RWPE2 (cell line): ENCODE measurements at regions not wholly inside any gene's neighbourhood (a gene's known extent, or its start where the extent isn't known, plus 50 kb on each side); places are given as distances from the start of the nearest gene placed in this dataset.

ENCODE experiments used
- ATAC-seq: fragments of 200-7000 bp; cut with Tn5 transposase; 3 replicates; pipeline ENCODE4 v1.9.1; 2021; ENCODE audit warnings: low read depth
- DNase-seq: peaks from one replicate; pipeline ENCODE4 v3.0.0-alpha.2; 2020; ENCODE audit warnings: low spot score
- H3K27ac ChIP-seq: fragments of 450-650 bp; 2 replicates; pipeline ENCODE4 v1.5.1; 2017; ENCODE audit warnings: mild to moderate bottlenecking; ENCODE audit not compliant: poor library complexity, severe bottlenecking
- H3K27me3 ChIP-seq: fragments of 250-450 bp; sonication (Bioruptor Pico); 2 replicates; pipeline ENCODE4 v1.5.1; 2021; ENCODE audit warnings: mild to moderate bottlenecking, moderate library complexity; ENCODE audit not compliant: insufficient read depth, poor library complexity, severe bottlenecking
- H3K36me3 ChIP-seq: fragments of 250-450 bp; sonication (Bioruptor Pico); 2 replicates; pipeline ENCODE4 v1.5.1; 2020; ENCODE audit warnings: low read depth, mild to moderate bottlenecking, moderate library complexity
- H3K4me1 ChIP-seq: fragments of 250-450 bp; sonication (Bioruptor Pico); 2 replicates; pipeline ENCODE4 v1.5.1; 2021; ENCODE audit warnings: mild to moderate bottlenecking, moderate library complexity; ENCODE audit not compliant: insufficient read depth, poor library complexity, severe bottlenecking
- H3K4me3 ChIP-seq: fragments of 250-450 bp; sonication (Bioruptor Pico); 2 replicates; pipeline ENCODE4 v1.5.1; 2021; ENCODE audit warnings: mild to moderate bottlenecking, moderate library complexity; ENCODE audit not compliant: severe bottlenecking
- H3K9me3 ChIP-seq: fragments of 250-450 bp; sonication (Bioruptor Pico); 2 replicates; pipeline ENCODE4 v1.5.1; 2021; ENCODE audit warnings: mild to moderate bottlenecking, moderate library complexity; ENCODE audit not compliant: severe bottlenecking
- TF ChIP-seq, protein P1 (sequence below): fragments of 450-650 bp; IDR thresholded peaks from one replicate; pipeline ENCODE4 v1.5.1; 2017; ENCODE audit warnings: mild to moderate bottlenecking, moderate library complexity; ENCODE audit not compliant: poor library complexity, severe bottlenecking

DNA sequence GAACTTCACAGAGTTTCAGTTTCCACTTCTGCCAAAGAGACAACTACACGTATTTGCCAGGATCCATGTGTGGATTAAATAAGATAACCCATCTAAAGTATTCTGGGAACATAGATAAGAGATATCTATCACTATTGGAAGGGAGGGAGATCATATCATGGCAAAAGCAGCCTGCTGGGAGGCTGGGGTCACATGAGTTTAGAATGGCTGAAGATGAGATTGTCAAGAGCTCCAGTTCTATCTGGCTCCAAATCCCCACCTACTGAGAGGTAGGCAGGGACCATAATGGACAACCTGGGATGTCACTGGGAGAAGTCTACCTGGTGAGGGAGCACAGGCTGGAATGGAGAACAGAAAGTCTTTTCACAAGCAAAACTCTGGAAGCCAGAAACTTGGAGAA lies 192.6 kb upstream of the ST6GAL2 start:
- Histone ChIP-seq H3K27ac (no peak overlapping the region), H3K4me1 (no peaks in the 10 kb centered on the region), H3K27me3 (peaks cover 13% of the 10 kb centered on the region), H3K4me3 (no peak overlapping the region), H3K9me3 (no peaks in the 10 kb centered on the region), H3K36me3 (no peaks in the 10 kb centered on the region)
- ATAC-seq (no peak), DNase-seq (no peak)
- TF ChIP-seq, protein P1, sequence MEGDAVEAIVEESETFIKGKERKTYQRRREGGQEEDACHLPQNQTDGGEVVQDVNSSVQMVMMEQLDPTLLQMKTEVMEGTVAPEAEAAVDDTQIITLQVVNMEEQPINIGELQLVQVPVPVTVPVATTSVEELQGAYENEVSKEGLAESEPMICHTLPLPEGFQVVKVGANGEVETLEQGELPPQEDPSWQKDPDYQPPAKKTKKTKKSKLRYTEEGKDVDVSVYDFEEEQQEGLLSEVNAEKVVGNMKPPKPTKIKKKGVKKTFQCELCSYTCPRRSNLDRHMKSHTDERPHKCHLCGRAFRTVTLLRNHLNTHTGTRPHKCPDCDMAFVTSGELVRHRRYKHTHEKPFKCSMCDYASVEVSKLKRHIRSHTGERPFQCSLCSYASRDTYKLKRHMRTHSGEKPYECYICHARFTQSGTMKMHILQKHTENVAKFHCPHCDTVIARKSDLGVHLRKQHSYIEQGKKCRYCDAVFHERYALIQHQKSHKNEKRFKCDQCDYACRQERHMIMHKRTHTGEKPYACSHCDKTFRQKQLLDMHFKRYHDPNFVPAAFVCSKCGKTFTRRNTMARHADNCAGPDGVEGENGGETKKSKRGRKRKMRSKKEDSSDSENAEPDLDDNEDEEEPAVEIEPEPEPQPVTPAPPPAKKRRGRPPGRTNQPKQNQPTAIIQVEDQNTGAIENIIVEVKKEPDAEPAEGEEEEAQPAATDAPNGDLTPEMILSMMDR, result no peak

DNA sequence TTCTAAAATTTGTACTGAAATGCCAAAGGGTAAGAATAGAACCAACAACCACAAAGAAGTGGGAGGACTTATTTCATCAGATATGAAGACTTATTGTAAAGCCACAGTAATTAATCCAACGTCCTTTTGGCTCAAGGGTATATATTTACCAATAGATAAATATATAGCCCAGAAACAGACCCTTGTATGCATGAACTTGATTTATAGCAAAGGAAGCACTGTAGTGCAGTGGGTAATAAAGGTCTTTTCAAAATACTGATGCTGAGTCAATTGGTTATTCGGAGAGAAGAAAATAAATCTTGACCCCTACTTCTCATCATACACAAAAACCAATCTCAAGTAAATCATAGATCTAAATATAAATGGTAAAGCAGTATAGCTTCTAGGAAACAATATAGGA lies 200.5 kb upstream of the ST6GAL2 start:
- ATAC-seq (no peak), DNase-seq (no peak)
- H3K36me3 ChIP-seq, result no peaks in the 10 kb centered on the region
- H3K4me3 ChIP-seq, result no peak overlapping the region
- H3K4me1 ChIP-seq, result no peaks in the 10 kb centered on the region
- TF ChIP-seq, protein P1, result no peak
- H3K27ac ChIP-seq, result no peak overlapping the region
- H3K9me3 ChIP-seq, result no peaks in the 10 kb centered on the region
- peaks cover 19% of the 10 kb centered on the region for H3K27me3 ChIP-seq

DNA sequence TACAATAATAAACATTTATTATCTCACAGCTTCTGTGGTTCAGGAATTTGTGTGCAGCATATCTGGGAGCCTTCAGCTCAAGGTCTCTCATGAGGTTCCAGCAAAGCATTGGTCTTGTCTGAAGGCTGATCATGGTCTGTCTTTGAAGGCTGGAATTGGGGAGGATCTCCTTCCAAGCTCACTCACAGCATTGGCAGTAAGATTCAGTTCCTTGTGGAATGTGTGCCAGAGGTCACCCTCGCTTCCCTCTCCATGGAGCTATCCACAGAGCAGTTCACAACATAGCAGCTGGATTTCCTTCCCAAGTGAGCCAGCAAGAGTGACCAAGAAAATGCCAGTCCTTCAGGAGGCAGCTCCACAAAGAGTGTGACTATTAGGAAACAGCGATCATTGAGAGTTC lies 202.2 kb upstream of the ST6GAL2 start:
- no peak overlapping the region for H3K27ac ChIP-seq
- ATAC-seq, result no peak
- no peaks in the 10 kb centered on the region for H3K4me1 ChIP-seq
- H3K27me3 ChIP-seq, result peaks cover 10% of the 10 kb centered on the region
- H3K4me3 ChIP-seq, result no peak overlapping the region
- TF ChIP-seq, protein P1, result no peak
- no peaks in the 10 kb centered on the region for H3K9me3 ChIP-seq
- no peak for DNase-seq
- H3K36me3 ChIP-seq, result no peaks in the 10 kb centered on the region

DNA sequence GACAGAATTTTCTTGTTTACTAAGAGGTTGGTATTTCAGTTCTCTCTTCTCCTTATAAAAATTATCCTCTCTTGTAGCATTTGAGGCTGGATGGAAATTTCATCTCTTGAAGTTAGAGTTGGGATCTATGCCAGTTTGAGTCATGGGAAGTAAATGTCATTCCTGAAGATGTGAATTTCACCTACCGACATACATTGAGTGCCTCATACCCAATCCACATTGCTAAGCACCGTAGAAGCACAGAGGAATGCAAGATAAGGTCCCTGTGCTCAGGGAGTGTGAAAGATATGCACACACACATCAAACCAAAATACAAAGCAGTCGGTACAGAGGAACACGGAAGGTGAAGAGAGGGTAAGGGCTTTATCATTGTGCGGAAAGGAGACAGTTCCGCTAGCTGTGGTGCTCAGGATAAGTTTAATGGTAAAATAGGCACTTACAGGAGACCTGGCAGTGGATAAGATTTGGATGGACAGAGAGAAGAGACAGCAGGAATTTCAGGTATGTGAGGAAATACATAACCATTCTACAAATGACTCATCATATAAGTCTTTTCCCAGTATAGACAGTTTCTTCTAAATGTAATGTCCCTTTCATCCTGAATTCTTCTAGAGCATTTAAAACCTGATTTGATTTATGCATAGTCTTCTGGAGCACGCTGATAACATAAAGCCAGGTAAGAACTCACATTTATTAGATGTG lies 205.3 kb upstream of the ST6GAL2 start:
- Histone ChIP-seq H3K4me3 (no peak overlapping the region), H3K9me3 (no peaks in the 10 kb centered on the region), H3K4me1 (no peaks in the 10 kb centered on the region), H3K27ac (no peak overlapping the region), H3K36me3 (no peaks in the 10 kb centered on the region), H3K27me3 (no peaks in the 10 kb centered on the region)
- TF ChIP-seq, protein P1, result no peak
- no peak for DNase-seq
- ATAC-seq, result peak; percentile 55; the same call in 1 of the 3 replicates

DNA sequence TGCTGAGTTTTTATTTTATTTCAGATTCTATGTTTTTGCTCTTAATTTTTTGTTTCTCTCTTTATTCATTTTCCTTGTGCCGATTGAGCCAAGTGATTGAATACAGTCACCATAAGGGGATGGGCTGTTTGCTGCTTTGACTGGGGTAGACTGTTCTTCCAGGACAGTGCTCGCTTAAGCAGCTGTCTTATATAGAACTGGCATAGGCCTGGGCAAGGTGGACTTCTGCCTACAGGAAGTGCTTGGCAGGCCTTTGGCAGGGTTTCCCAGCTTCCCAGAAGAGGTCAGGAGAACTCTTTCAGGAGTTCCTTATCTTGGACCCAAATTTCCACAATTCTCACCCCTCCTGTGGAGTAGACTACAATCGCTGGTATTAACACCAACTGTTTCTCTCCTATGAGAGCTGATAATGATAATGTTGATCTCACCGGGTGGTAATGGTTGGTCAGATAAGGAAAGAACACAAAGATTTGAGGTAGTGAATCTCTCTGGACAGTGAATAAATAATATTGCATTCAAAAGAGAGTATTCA lies 207.5 kb upstream of the ST6GAL2 start:
- Histone ChIP-seq H3K4me1 (no peaks in the 10 kb centered on the region), H3K27me3 (no peaks in the 10 kb centered on the region), H3K9me3 (no peaks in the 10 kb centered on the region), H3K27ac (no peak overlapping the region), H3K36me3 (no peaks in the 10 kb centered on the region), H3K4me3 (no peak overlapping the region)
- TF ChIP-seq, protein P1, result no peak
- ATAC-seq (no peak), DNase-seq (no peak)
